Rectal smooth muscle tissue (tissue), 1 donor: ENCODE measurements at regions not wholly inside any gene's neighbourhood (a gene's known extent, or its start where the extent isn't known, plus 50 kb on each side); places are given as distances from the start of the nearest gene placed in this dataset.
"Not testable (repeated sequence)": the region's sequence is repeated elsewhere in the genome, so short reads cannot be mapped to it uniquely, and the experiment has no call there.

Experiments used
- H3K27ac ChIP-seq: one replicate; pipeline ENCODE4 v1.7.0; 2013; ENCODE audit warnings: low read depth, low read length, inconsistent platforms
- H3K27me3 ChIP-seq: one replicate; pipeline ENCODE4 v1.7.0; 2013; ENCODE audit warnings: low read length; ENCODE audit not compliant: control insufficient read depth, insufficient read depth
- H3K36me3 ChIP-seq: one replicate; pipeline ENCODE4 v1.7.0; 2013; ENCODE audit warnings: low read length; ENCODE audit not compliant: control insufficient read depth, insufficient read depth
- H3K4me1 ChIP-seq: one replicate; pipeline ENCODE4 v1.7.0; 2013; ENCODE audit warnings: low read length; ENCODE audit not compliant: control insufficient read depth, insufficient read depth
- H3K4me3 ChIP-seq: one replicate; pipeline ENCODE4 v1.7.0; 2013; ENCODE audit warnings: low read length
- H3K9ac ChIP-seq: one replicate; pipeline ENCODE4 v1.7.0; 2013; ENCODE audit warnings: low read length

GRCh38 chr4:188660796-188661195 lies 521.6 kb downstream of the TRIML1 start:
- no peaks in the 10 kb centered on the region for H3K27me3 ChIP-seq
- no peak overlapping the region for H3K9ac ChIP-seq
- H3K4me1 ChIP-seq = no peaks in the 10 kb centered on the region
- no peaks in the 10 kb centered on the region for H3K36me3 ChIP-seq
- H3K27ac ChIP-seq = no peak overlapping the region
- H3K4me3 ChIP-seq = no peak overlapping the region

GRCh38 chr4:188661502-188661901 lies 522.3 kb downstream of the TRIML1 start:
- Histone ChIP-seq H3K9ac (no peak overlapping the region), H3K27me3 (no peaks in the 10 kb centered on the region), H3K4me1 (no peaks in the 10 kb centered on the region), H3K27ac (no peak overlapping the region), H3K4me3 (no peak overlapping the region), H3K36me3 (no peaks in the 10 kb centered on the region)

GRCh38 chr4:188663369-188663768 lies 524.1 kb downstream of the TRIML1 start:
- Histone ChIP-seq H3K36me3 (no peaks in the 10 kb centered on the region), H3K9ac (no peak overlapping the region), H3K4me3 (no peak overlapping the region), H3K4me1 (no peaks in the 10 kb centered on the region), H3K27ac (no peak overlapping the region), H3K27me3 (no peaks in the 10 kb centered on the region)

GRCh38 chr4:188665491-188666457 lies 526.5 kb downstream of the TRIML1 start:
- no peak overlapping the region for H3K9ac ChIP-seq
- no peak overlapping the region for H3K27ac ChIP-seq
- no peaks in the 10 kb centered on the region for H3K4me1 ChIP-seq
- H3K4me3 ChIP-seq = no peak overlapping the region
- no peaks in the 10 kb centered on the region for H3K27me3 ChIP-seq
- H3K36me3 ChIP-seq = no peaks in the 10 kb centered on the region

- H3K27me3 ChIP-seq, H3K4me3 ChIP-seq, H3K36me3 ChIP-seq, H3K4me1 ChIP-seq, H3K9ac ChIP-seq, H3K27ac ChIP-seq: not testable (repeated sequence)
Measured at GRCh38 chr4:188678691-188679090, 539.5 kb downstream of the TRIML1 start.

GRCh38 chr4:188680004-188680666 lies 540.9 kb downstream of the TRIML1 start:
- Histone ChIP-seq H3K4me3 (no peak overlapping the region), H3K9ac (no peak overlapping the region), H3K4me1 (no peaks in the 10 kb centered on the region), H3K27me3 (no peaks in the 10 kb centered on the region), H3K36me3 (no peaks in the 10 kb centered on the region), H3K27ac (no peak overlapping the region)

GRCh38 chr4:188680667-188681063 lies 541.4 kb downstream of the TRIML1 start:
- Histone ChIP-seq H3K27me3 (no peaks in the 10 kb centered on the region), H3K9ac (no peak overlapping the region), H3K27ac (no peak overlapping the region), H3K4me3 (no peak overlapping the region), H3K4me1 (no peaks in the 10 kb centered on the region), H3K36me3 (no peaks in the 10 kb centered on the region)

GRCh38 chr4:188682321-188682720 lies 543.1 kb downstream of the TRIML1 start:
- Histone ChIP-seq H3K27me3 (no peaks in the 10 kb centered on the region), H3K27ac (no peak overlapping the region), H3K4me3 (no peak overlapping the region), H3K9ac (no peak overlapping the region), H3K36me3 (no peaks in the 10 kb centered on the region), H3K4me1 (no peaks in the 10 kb centered on the region)

GRCh38 chr4:188683571-188683970 lies 544.3 kb downstream of the TRIML1 start:
- Histone ChIP-seq H3K27me3 (no peaks in the 10 kb centered on the region), H3K9ac (no peak overlapping the region), H3K36me3 (no peaks in the 10 kb centered on the region), H3K27ac (no peak overlapping the region), H3K4me3 (no peak overlapping the region), H3K4me1 (no peaks in the 10 kb centered on the region)

GRCh38 chr4:188688956-188689355 lies 549.7 kb downstream of the TRIML1 start:
- no peak overlapping the region for H3K27ac ChIP-seq
- H3K9ac ChIP-seq = no peak overlapping the region
- H3K4me1 ChIP-seq = no peaks in the 10 kb centered on the region
- no peaks in the 10 kb centered on the region for H3K27me3 ChIP-seq
- no peaks in the 10 kb centered on the region for H3K36me3 ChIP-seq
- H3K4me3 ChIP-seq = no peak overlapping the region

- no peaks in the 10 kb centered on the region for H3K27me3 ChIP-seq
- no peak overlapping the region for H3K9ac ChIP-seq
- no peak overlapping the region for H3K27ac ChIP-seq
- H3K4me3 ChIP-seq = no peak overlapping the region
- H3K36me3 ChIP-seq = no peaks in the 10 kb centered on the region
- no peaks in the 10 kb centered on the region for H3K4me1 ChIP-seq
Measured at GRCh38 chr4:188691811-188692210, 552.6 kb downstream of the TRIML1 start.

- Histone ChIP-seq H3K36me3 (no peaks in the 10 kb centered on the region), H3K4me1 (no peaks in the 10 kb centered on the region), H3K9ac (no peak overlapping the region), H3K27ac (no peak overlapping the region), H3K4me3 (no peak overlapping the region), H3K27me3 (no peaks in the 10 kb centered on the region)
Measured at GRCh38 chr4:188695261-188695660, 556.0 kb downstream of the TRIML1 start.
